Bronchial epithelial cell (primary cell): ENCODE measurements at regions not wholly inside any gene's neighbourhood (a gene's known extent, or its start where the extent isn't known, plus 50 kb on each side); places are given as distances from the start of the nearest gene placed in this dataset.

ENCODE experiments used
- DNase-seq: peaks from one replicate; pipeline ENCODE4 v3.0.0-alpha.2; 2010; ENCODE audit warnings: low read depth
- FAIRE-seq: peaks from 2 replicates; lab custom pipeline; 2011; peaks lifted over from hg19 to GRCh38; lab: Jason Lieb, UNC
- H3K27me3 ChIP-seq: 2 replicates; pipeline ENCODE4 v1.5.1; 2011; ENCODE audit warnings: low read length; ENCODE audit not compliant: control insufficient read depth, insufficient read depth
- H3K36me3 ChIP-seq: 2 replicates; pipeline ENCODE4 v1.5.1; 2011; ENCODE audit warnings: low read length; ENCODE audit not compliant: control insufficient read depth, insufficient read depth
- H3K4me3 ChIP-seq: 2 replicates; pipeline ENCODE4 v1.5.1; 2011; ENCODE audit warnings: mild to moderate bottlenecking, low read depth, low read length, control low read depth
- CTCF ChIP-seq: IDR thresholded peaks from 2 replicates; pipeline ENCODE4 v1.5.1; 2011; ENCODE audit warnings: mild to moderate bottlenecking, moderate library complexity, low read length, control low read depth, inconsistent platforms; ENCODE audit not compliant: insufficient read depth, severe bottlenecking

- no peaks in the 10 kb centered on the region for H3K27me3 ChIP-seq
- FAIRE-seq, result no peak
Measured at GRCh38 chr11:69965821-69966582, 112.1 kb upstream of the ANO1 start.

GRCh38 chr11:69966583-69966835 is 111.6 kb upstream of the ANO1 start:
- DNase-seq (no peak), FAIRE-seq (no peak)
- H3K4me3 ChIP-seq, result no peak overlapping the region
- TF ChIP-seq CTCF, result no peak
- no peaks in the 10 kb centered on the region for H3K36me3 ChIP-seq
- no peaks in the 10 kb centered on the region for H3K27me3 ChIP-seq

More at GRCh38 chr11:69965821-69966582, 112.1 kb upstream of the ANO1 start:
- no peak for DNase-seq
- H3K4me3 ChIP-seq, result no peak overlapping the region
- H3K36me3 ChIP-seq, result no peaks in the 10 kb centered on the region
- TF ChIP-seq CTCF, result no peak

GRCh38 chr11:69966910-69967483 is 111.1 kb upstream of the ANO1 start:
- DNase-seq (no peak), FAIRE-seq (no peak)
- no peaks in the 10 kb centered on the region for H3K36me3 ChIP-seq
- H3K4me3 ChIP-seq, result no peak overlapping the region
- H3K27me3 ChIP-seq, result no peaks in the 10 kb centered on the region
- TF ChIP-seq CTCF, result no peak

- Histone ChIP-seq H3K36me3 (no peaks in the 10 kb centered on the region), H3K4me3 (no peak overlapping the region), H3K27me3 (no peaks in the 10 kb centered on the region)
- DNase-seq (no peak), FAIRE-seq (no peak)
- TF ChIP-seq CTCF, result no peak
Measured at GRCh38 chr11:69967484-69967883, 110.6 kb upstream of the ANO1 start.

- no peaks in the 10 kb centered on the region for H3K27me3 ChIP-seq
- H3K4me3 ChIP-seq, result no peak overlapping the region
- DNase-seq, result no peak
- H3K36me3 ChIP-seq, result no peaks in the 10 kb centered on the region
- no peak for TF ChIP-seq CTCF
- FAIRE-seq, result no peak
Measured at GRCh38 chr11:69968396-69969347, 109.4 kb upstream of the ANO1 start.
